ENCODE measurements at regions not wholly inside any gene's neighbourhood (a gene's known extent, or its start where the extent isn't known, plus 50 kb on each side); places are given as distances from the start of the nearest gene placed in this dataset.

GRCh38 chr4:133513901-133514300 is 364.8 kb downstream of the PCDH10 start:
- TF ChIP-seq POLR2A (IDR thresholded peaks at IDR 0.05): no peak
- TF ChIP-seq CTCF (IDR thresholded peaks at IDR 0.05): no peak

Measured in adrenal gland (tissue), 5 donors.